Panc1 (cell line): ENCODE measurements at regions not wholly inside any gene's neighbourhood (a gene's known extent, or its start where the extent isn't known, plus 50 kb on each side); places are given as distances from the start of the nearest gene placed in this dataset.

Experiments
- ATAC-seq: fragments of 200-7000 bp; cut with Tn5 transposase; 2 replicates; pipeline ENCODE4 v1.9.1; 2020; ENCODE audit warnings: mild to moderate bottlenecking, moderate library complexity
- BruUV-seq: library from RNA; stranded (reverse); fragments of 400-500 nt; replicated peaks from 2 replicates; lab custom pipeline; 2021; lab: Mats Ljungman, UMichigan
- CTCF ChIA-PET: fragments of 300-600 bp; sonication (Branson Sonifier 250); formaldehyde crosslinking; loops from one replicate; lab custom pipeline; 2022; ENCODE audit warnings: antibody characterized with exemption; lab: Charles Lee
- POLR2A ChIA-PET: fragments of 300-600 bp; sonication (Branson Sonifier 250); formaldehyde crosslinking; loops from one replicate; lab custom pipeline; 2022; ENCODE audit warnings: antibody characterized with exemption; lab: Charles Lee
- DNase-seq: peaks from one replicate; pipeline ENCODE4 v3.0.0-alpha.2; 2010; ENCODE audit warnings: low read depth, low spot score
- H3K27ac ChIP-seq: 2 replicates; pipeline ENCODE4 v1.5.1; 2011; ENCODE audit warnings: mild to moderate bottlenecking, low read length, inconsistent platforms
- H3K27me3 ChIP-seq: fragments of 200-500 bp; sonication (Bioruptor generic); 2 replicates; pipeline ENCODE4 v1.6.0; 2014; ENCODE audit warnings: low read length, inconsistent platforms; ENCODE audit not compliant: control insufficient read depth, insufficient read depth
- H3K36me3 ChIP-seq: fragments of 200-500 bp; sonication (Bioruptor generic); 2 replicates; pipeline ENCODE4 v1.5.1; 2014; ENCODE audit warnings: inconsistent platforms, mild to moderate bottlenecking, low read length, moderate library complexity; ENCODE audit not compliant: control insufficient read depth, insufficient read depth
- H3K4me1 ChIP-seq: 2 replicates; pipeline ENCODE4 v1.5.1; 2011; ENCODE audit warnings: inconsistent platforms, mild to moderate bottlenecking, low read length, moderate library complexity; ENCODE audit not compliant: control insufficient read depth, insufficient read depth
- H3K4me3 ChIP-seq, 2 experiments: 2 replicates each; pipeline ENCODE4 v1.5.1; 2011 to 2012; ENCODE audit warnings: low read depth in 2 of 2, low read length in 2 of 2, mild to moderate bottlenecking in 2 of 2, inconsistent platforms in 1 of 2, moderate library complexity in 1 of 2
- H3K9me3 ChIP-seq: fragments of 200-500 bp; sonication (Bioruptor generic); 2 replicates; pipeline ENCODE4 v1.5.1; 2014; ENCODE audit warnings: low read depth, mild to moderate bottlenecking, inconsistent platforms, low read length, moderate library complexity; ENCODE audit not compliant: control insufficient read depth, insufficient read depth
- POLR2AphosphoS5 ChIP-seq: IDR thresholded peaks from 2 replicates; pipeline ENCODE4 v1.6.1; 2012; ENCODE audit warnings: mild to moderate bottlenecking, low read depth, low read length, moderate library complexity
- SIN3A ChIP-seq: IDR thresholded peaks from 2 replicates; pipeline ENCODE4 v1.6.1; 2012; ENCODE audit warnings: low read depth, mild to moderate bottlenecking, low read length, moderate library complexity, borderline replicate concordance; ENCODE audit not compliant: insufficient read depth
- TCF7L2 ChIP-seq: IDR thresholded peaks from 2 replicates; pipeline ENCODE4 v1.6.1; 2011; ENCODE audit warnings: mild to moderate bottlenecking, low read depth, low read length, inconsistent platforms
- in situ Hi-C: cut with HindIII; loops from 2 replicates; pipeline ENCODE4 v1.10.0; 2016; ENCODE audit warnings: low sequenced_read_pairs, low pct_unique_long_range_greater_than_20kb
- intact Hi-C: fragments of 100-400 bp; cut with micrococcal nuclease; formaldehyde crosslinking; loops from one replicate; pipeline ENCODE4 v1.10.0; 2022; ENCODE audit not compliant: unreplicated experiment
- TF ChIP-seq, protein P1 (sequence below), 2 experiments: IDR thresholded peaks; 2 replicates each; pipeline ENCODE4 v1.6.1; 2011 to 2012; ENCODE audit warnings: low read depth in 2 of 2, control low read depth in 1 of 2, low read length in 1 of 2, mild to moderate bottlenecking in 1 of 2, moderate library complexity in 1 of 2; ENCODE audit not compliant: insufficient read depth in 1 of 2
- TF ChIP-seq, protein P2 (sequence below): fragments of 450-650 bp; IDR thresholded peaks from 2 replicates; pipeline ENCODE4 v1.5.1; 2017; ENCODE audit warnings: mild to moderate bottlenecking

DNA sequence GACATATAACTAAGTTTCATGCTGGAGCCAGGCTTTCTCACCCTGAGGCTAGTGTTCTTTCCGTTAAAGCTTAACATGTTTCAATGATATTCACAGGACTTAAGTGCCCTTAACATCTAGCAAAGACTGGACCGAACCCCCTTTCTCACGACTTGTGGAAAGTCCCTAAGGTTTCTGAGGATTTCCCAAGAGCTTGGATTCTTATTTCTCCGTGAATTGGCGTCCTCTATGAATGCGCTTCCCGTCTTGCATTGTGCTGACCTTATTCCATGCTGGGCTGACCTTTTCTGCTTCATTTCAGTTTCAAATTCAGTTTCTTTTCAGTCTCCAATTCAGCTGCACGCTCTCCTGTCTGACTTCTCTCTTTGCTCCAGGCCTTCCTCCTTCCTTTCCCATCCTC lies 206.4 kb downstream of the HS3ST3A1 start:
- no peak for DNase-seq
- Histone ChIP-seq H3K27me3 (no peaks in the 10 kb centered on the region), H3K4me3 (no peak overlapping the region), H3K9me3 (no peaks in the 10 kb centered on the region), H3K36me3 (no peaks in the 10 kb centered on the region), H3K4me1 (no peaks in the 10 kb centered on the region), H3K27ac (no peak overlapping the region)
- TF ChIP-seq, protein P1, sequence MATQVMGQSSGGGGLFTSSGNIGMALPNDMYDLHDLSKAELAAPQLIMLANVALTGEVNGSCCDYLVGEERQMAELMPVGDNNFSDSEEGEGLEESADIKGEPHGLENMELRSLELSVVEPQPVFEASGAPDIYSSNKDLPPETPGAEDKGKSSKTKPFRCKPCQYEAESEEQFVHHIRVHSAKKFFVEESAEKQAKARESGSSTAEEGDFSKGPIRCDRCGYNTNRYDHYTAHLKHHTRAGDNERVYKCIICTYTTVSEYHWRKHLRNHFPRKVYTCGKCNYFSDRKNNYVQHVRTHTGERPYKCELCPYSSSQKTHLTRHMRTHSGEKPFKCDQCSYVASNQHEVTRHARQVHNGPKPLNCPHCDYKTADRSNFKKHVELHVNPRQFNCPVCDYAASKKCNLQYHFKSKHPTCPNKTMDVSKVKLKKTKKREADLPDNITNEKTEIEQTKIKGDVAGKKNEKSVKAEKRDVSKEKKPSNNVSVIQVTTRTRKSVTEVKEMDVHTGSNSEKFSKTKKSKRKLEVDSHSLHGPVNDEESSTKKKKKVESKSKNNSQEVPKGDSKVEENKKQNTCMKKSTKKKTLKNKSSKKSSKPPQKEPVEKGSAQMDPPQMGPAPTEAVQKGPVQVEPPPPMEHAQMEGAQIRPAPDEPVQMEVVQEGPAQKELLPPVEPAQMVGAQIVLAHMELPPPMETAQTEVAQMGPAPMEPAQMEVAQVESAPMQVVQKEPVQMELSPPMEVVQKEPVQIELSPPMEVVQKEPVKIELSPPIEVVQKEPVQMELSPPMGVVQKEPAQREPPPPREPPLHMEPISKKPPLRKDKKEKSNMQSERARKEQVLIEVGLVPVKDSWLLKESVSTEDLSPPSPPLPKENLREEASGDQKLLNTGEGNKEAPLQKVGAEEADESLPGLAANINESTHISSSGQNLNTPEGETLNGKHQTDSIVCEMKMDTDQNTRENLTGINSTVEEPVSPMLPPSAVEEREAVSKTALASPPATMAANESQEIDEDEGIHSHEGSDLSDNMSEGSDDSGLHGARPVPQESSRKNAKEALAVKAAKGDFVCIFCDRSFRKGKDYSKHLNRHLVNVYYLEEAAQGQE (IDR thresholded peaks at IDR 0.05; ENCODE audit: insufficient read depth in 1 of 2, low read depth in 2 of 2, low read length in 1 of 2) = no peak
- TF ChIP-seq POLR2AphosphoS5 = no peak
- TF ChIP-seq SIN3A = no peak
- TF ChIP-seq TCF7L2 = no peak
- TF ChIP-seq, protein P2, sequence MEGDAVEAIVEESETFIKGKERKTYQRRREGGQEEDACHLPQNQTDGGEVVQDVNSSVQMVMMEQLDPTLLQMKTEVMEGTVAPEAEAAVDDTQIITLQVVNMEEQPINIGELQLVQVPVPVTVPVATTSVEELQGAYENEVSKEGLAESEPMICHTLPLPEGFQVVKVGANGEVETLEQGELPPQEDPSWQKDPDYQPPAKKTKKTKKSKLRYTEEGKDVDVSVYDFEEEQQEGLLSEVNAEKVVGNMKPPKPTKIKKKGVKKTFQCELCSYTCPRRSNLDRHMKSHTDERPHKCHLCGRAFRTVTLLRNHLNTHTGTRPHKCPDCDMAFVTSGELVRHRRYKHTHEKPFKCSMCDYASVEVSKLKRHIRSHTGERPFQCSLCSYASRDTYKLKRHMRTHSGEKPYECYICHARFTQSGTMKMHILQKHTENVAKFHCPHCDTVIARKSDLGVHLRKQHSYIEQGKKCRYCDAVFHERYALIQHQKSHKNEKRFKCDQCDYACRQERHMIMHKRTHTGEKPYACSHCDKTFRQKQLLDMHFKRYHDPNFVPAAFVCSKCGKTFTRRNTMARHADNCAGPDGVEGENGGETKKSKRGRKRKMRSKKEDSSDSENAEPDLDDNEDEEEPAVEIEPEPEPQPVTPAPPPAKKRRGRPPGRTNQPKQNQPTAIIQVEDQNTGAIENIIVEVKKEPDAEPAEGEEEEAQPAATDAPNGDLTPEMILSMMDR = no peak
- in situ Hi-C loops = no loop called here
- intact Hi-C loops = no loop called here
- no TSS peak for BruUV-seq
- ChIA-PET CTCF (no interaction called here), POLR2A (no interaction called here)
- ATAC-seq = no peak

DNA sequence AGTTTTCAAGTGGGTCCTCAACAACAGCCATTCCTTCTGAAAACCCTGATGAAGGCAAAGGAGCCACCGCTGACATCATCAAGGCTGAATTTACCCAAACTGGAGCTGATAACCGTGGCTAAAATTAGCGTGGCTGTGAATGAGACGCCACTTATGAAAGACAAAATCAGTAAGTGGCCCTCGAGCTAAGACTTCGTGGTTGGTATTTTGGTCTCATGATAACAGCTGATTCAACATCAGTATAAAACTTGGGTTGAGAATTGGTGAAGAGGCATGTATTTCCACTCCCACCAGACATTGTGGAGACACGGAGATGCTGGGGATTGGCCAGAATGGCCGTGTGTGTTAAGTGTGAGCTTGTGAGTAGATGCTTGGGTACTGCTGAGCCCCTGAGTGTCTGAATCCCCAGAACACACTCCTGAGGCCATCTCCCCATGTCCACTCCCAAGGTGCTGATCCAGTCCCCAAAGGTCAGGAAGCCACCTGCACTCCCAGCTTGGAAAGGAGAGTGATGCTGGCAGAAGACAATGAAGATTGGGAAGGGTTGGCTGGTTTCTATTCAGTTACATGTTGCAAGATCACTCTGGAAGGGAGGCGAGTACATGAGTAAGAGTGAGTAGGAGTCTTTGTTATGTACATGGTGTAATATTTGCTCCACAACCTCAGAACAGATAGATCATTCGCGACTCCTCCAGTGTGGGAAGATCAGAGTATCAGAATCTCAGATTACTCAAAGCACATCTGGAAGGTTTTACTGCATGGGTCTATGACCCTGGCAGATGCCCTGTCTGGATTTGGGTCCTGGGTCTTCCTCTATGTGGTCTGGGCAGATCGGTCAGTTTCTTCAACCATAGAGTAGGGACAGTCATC lies 207.7 kb downstream of the HS3ST3A1 start:
- no peaks in the 10 kb centered on the region for H3K27me3 ChIP-seq
- ChIA-PET CTCF (no interaction called here), POLR2A (no interaction called here)
- no peaks in the 10 kb centered on the region for H3K4me1 ChIP-seq
- intact Hi-C loops = no loop called here
- TF ChIP-seq SIN3A = no peak
- TF ChIP-seq, protein P1 (IDR thresholded peaks at IDR 0.05; ENCODE audit: insufficient read depth in 1 of 2, low read depth in 2 of 2, low read length in 1 of 2) = no peak
- no peak for TF ChIP-seq TCF7L2
- TF ChIP-seq POLR2AphosphoS5 = no peak
- TF ChIP-seq, protein P2 = no peak
- H3K27ac ChIP-seq = no peak overlapping the region
- DNase-seq (no peak), ATAC-seq (no peak)
- H3K4me3 ChIP-seq = no peak overlapping the region
- H3K36me3 ChIP-seq = no peaks in the 10 kb centered on the region
- in situ Hi-C loops = no loop called here
- BruUV-seq = no TSS peak
- H3K9me3 ChIP-seq = no peaks in the 10 kb centered on the region; the same call in 1 of the 2 replicates
